GM21723 (cell line): ENCODE measurements at regions not wholly inside any gene's neighbourhood (a gene's known extent, or its start where the extent isn't known, plus 50 kb on each side); places are given as distances from the start of the nearest gene placed in this dataset.

Experiments used
- ATAC-seq: cut with Tn5 transposase; IDR thresholded peaks from one replicate; pipeline ENCODE4 v1.9.1; 2021; ENCODE audit warnings: mild to moderate bottlenecking, moderate library complexity; ENCODE audit not compliant: unreplicated experiment

GRCh38 chr7:131904760-131905327 is 348.4 kb upstream of the PODXL start:
- no peak for ATAC-seq

- no peak for ATAC-seq
These were observed 346.9 kb upstream of the PODXL start for GRCh38 chr7:131903315-131903714.

- ATAC-seq, result no peak
These were observed 344.4 kb upstream of the PODXL start for GRCh38 chr7:131900785-131901287.

GRCh38 chr7:131899271-131900030 is 343.0 kb upstream of the PODXL start:
- ATAC-seq, result no peak

- no peak for ATAC-seq
These were observed 342.0 kb upstream of the PODXL start for GRCh38 chr7:131898418-131898817.

- no peak for ATAC-seq
These were observed 341.4 kb upstream of the PODXL start for GRCh38 chr7:131897790-131898165.

GRCh38 chr7:131897016-131897789 is 340.8 kb upstream of the PODXL start:
- ATAC-seq, result no peak

- no peak for ATAC-seq
These were observed 339.9 kb upstream of the PODXL start for GRCh38 chr7:131896165-131896863.

GRCh38 chr7:131895541-131896164 is 339.2 kb upstream of the PODXL start:
- ATAC-seq, result no peak

GRCh38 chr7:131893631-131894340 is 337.4 kb upstream of the PODXL start:
- ATAC-seq, result no peak

- no peak for ATAC-seq
These were observed 333.7 kb upstream of the PODXL start for GRCh38 chr7:131890176-131890575.

- no peak for ATAC-seq
These were observed 333.2 kb upstream of the PODXL start for GRCh38 chr7:131889572-131890150.

- no peak for ATAC-seq
These were observed 327.3 kb upstream of the PODXL start for GRCh38 chr7:131883769-131884168.

- ATAC-seq, result no peak
These were observed 326.8 kb upstream of the PODXL start for GRCh38 chr7:131883196-131883595.

GRCh38 chr7:131882321-131882720 is 325.9 kb upstream of the PODXL start:
- ATAC-seq, result no peak

- no peak for ATAC-seq
These were observed 323.6 kb upstream of the PODXL start for GRCh38 chr7:131880078-131880477.

GRCh38 chr7:131879424-131879823 is 323.0 kb upstream of the PODXL start:
- no peak for ATAC-seq

- ATAC-seq, result no peak
These were observed 322.3 kb upstream of the PODXL start for GRCh38 chr7:131878777-131879176.

- no peak for ATAC-seq
These were observed 317.2 kb upstream of the PODXL start for GRCh38 chr7:131873581-131873980.

GRCh38 chr7:131869986-131870385 is 313.6 kb upstream of the PODXL start:
- no peak for ATAC-seq
